Epithelial cell of proximal tubule (primary cell): ENCODE measurements at regions not wholly inside any gene's neighbourhood (a gene's known extent, or its start where the extent isn't known, plus 50 kb on each side); places are given as distances from the start of the nearest gene placed in this dataset.

Experiments used
- DNase-seq: peaks from one replicate; pipeline ENCODE4 v3.0.0-alpha.2; 2011; ENCODE audit warnings: low read depth
- H3K4me3 ChIP-seq: 2 replicates; pipeline ENCODE4 v1.5.1; 2011; ENCODE audit warnings: low read depth, mild to moderate bottlenecking, low read length
- CTCF ChIP-seq: conservative IDR thresholded peaks from 2 replicates; pipeline ENCODE4 v1.5.1; 2012; ENCODE audit warnings: low read depth, mild to moderate bottlenecking, low read length

GRCh38 chrX:125029131-125029530 lies 290.5 kb upstream of the TEX13C start:
- DNase-seq, result no peak
- no peak overlapping the region for H3K4me3 ChIP-seq
- no peak for TF ChIP-seq CTCF
